ENCODE measurements at regions not wholly inside any gene's neighbourhood (a gene's known extent, or its start where the extent isn't known, plus 50 kb on each side); places are given as distances from the start of the nearest gene placed in this dataset.

DNA sequence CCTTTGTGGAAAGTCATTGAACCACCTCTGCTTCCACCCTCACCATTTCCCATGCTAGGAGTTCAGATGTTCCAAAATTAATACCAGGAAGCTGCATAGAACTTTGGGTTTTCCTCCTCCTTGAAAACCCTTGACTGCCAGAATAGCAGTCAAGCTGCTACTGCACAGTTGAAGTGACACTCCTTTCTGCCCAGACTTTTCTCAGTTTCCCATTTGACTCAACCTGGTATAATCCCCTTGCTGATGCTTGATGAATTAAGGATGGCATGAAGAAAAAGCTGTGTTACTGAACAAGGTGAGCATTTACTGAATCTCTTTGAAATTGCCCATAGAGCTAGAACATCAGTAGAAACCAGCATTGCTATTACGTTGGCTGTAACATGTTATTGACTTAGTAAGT, 286.0 kb downstream of the EDEM1 start:
- Mint-ChIP-seq H3K4me1 (no peaks in the 10 kb centered on the region), H3K4me3 (no peak overlapping the region), H3K27me3 (ENCODE audit: low read depth, poor library complexity) (peaks cover 15% of the 10 kb centered on the region), H3K27ac (no peak overlapping the region), H3K36me3 (ENCODE audit: low read depth) (no peaks in the 10 kb centered on the region), H3K9me3 (no peaks in the 10 kb centered on the region)
- no peak for DNase-seq
- TF ChIP-seq, protein P1, sequence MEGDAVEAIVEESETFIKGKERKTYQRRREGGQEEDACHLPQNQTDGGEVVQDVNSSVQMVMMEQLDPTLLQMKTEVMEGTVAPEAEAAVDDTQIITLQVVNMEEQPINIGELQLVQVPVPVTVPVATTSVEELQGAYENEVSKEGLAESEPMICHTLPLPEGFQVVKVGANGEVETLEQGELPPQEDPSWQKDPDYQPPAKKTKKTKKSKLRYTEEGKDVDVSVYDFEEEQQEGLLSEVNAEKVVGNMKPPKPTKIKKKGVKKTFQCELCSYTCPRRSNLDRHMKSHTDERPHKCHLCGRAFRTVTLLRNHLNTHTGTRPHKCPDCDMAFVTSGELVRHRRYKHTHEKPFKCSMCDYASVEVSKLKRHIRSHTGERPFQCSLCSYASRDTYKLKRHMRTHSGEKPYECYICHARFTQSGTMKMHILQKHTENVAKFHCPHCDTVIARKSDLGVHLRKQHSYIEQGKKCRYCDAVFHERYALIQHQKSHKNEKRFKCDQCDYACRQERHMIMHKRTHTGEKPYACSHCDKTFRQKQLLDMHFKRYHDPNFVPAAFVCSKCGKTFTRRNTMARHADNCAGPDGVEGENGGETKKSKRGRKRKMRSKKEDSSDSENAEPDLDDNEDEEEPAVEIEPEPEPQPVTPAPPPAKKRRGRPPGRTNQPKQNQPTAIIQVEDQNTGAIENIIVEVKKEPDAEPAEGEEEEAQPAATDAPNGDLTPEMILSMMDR (IDR thresholded peaks at IDR 0.05): no peak

DNA sequence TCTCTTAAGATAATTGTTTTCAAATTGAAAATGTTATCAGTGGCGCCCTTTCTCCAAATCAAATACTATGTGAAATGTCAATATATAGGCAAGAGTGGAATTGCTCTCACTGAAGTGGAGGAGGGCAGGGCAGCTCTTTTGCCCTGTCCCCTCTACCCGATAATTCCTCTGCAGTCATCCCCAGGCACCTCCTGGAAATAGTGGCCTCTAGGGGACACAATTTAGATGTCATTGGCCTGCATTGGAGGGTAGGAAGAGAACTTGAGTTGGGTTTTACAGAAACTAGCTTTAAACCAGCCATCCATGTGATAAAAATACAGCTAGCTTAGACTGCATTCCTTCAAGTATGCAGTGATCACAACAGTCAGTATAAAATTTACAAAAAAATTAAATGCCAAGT, 288.9 kb downstream of the EDEM1 start:
- Mint-ChIP-seq H3K27ac (no peak overlapping the region), H3K9me3 (no peaks in the 10 kb centered on the region), H3K36me3 (ENCODE audit: low read depth) (no peaks in the 10 kb centered on the region), H3K27me3 (ENCODE audit: low read depth, poor library complexity) (peaks cover 15% of the 10 kb centered on the region), H3K4me1 (no peaks in the 10 kb centered on the region), H3K4me3 (no peak overlapping the region)
- DNase-seq: no peak
- TF ChIP-seq, protein P1 (IDR thresholded peaks at IDR 0.05): no peak

DNA sequence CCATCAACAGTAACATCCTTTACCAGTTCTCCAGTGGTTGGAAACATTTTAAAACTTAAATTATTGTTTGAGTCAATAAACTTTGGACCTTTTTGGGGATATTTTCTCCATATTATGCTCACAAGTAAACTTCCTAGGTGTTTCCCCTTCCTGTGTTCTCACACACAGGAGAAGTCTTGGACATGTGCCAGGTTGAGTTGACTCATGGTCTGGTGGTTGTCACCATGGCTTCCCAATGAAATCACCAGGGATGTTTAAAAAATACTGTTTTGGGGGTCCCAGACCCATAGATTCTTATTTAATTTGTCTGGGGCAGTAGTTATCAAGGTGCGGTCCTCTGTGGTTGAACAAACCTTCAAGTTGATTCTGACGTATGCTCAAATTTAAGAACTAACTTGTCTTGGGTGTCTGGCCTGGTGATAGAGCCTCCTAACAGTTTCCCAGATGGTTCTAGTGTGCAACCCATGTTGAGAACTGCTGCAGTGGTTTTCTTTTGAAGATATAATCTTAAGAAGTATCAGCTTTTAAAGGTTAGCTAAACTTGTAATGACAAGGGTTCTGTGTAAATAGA, 291.8 kb downstream of the EDEM1 start:
- DNase-seq: no peak
- Mint-ChIP-seq H3K9me3 (no peaks in the 10 kb centered on the region), H3K36me3 (ENCODE audit: low read depth) (no peaks in the 10 kb centered on the region), H3K4me1 (no peaks in the 10 kb centered on the region), H3K27me3 (ENCODE audit: low read depth, poor library complexity) (peaks cover 8% of the 10 kb centered on the region), H3K27ac (no peak overlapping the region), H3K4me3 (no peak overlapping the region)
- TF ChIP-seq, protein P1 (IDR thresholded peaks at IDR 0.05): no peak

DNA sequence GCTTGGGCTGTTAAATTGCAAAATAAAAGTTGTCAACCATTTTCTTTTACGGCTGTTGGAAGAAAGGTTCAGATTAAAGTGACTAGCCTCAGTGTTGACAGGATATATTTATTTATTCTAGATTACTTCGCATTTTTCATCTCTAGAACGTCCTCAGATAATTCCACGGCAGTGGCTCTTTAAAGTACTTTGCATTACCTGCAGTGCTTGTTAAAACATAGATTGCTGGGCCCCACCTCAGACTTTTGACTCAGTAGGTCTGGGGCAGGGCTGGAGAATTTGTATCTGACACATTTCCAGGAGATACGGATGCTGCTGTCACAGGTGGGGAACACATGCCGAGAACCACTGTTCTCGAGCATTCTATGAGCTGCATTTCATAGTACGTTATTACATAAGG, 292.7 kb downstream of the EDEM1 start:
- H3K9me3 Mint-ChIP-seq: no peaks in the 10 kb centered on the region
- TF ChIP-seq, protein P1 (IDR thresholded peaks at IDR 0.05): no peak

DNA sequence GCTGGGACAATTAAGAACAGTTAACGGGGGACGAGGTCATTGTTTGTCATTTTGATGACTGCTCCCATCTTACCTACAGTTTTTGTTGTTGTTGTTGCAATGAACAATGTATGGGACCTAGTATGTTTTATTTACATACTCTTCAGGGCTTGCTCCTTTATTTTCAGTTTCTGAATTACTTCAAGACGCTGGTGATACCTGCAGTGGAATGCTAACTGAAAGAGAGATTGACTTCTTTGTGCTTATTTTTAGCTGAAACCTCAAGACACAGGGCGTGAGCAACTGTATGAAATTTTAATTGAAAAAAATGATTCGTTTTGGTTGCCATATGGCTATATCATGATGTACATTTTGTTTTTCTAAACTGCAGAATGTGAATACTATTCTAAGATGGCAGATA, 297.9 kb downstream of the EDEM1 start:
- Mint-ChIP-seq H3K4me1 (no peaks in the 10 kb centered on the region), H3K27ac (no peak overlapping the region), H3K36me3 (ENCODE audit: low read depth) (no peaks in the 10 kb centered on the region), H3K27me3 (ENCODE audit: low read depth, poor library complexity) (peaks cover under 1% of the 10 kb centered on the region), H3K4me3 (no peak overlapping the region), H3K9me3 (no peaks in the 10 kb centered on the region)
- no peak for DNase-seq
- TF ChIP-seq, protein P1 (IDR thresholded peaks at IDR 0.05): no peak

More for the DNA sequence above, 292.7 kb downstream of the EDEM1 start:
- H3K27me3 Mint-ChIP-seq (ENCODE audit: low read depth, poor library complexity): peaks cover 5% of the 10 kb centered on the region
- no peaks in the 10 kb centered on the region for H3K4me1 Mint-ChIP-seq
- H3K36me3 Mint-ChIP-seq (ENCODE audit: low read depth): no peaks in the 10 kb centered on the region
- H3K4me3 Mint-ChIP-seq: no peak overlapping the region
- DNase-seq: no peak
- H3K27ac Mint-ChIP-seq: no peak overlapping the region

DNA sequence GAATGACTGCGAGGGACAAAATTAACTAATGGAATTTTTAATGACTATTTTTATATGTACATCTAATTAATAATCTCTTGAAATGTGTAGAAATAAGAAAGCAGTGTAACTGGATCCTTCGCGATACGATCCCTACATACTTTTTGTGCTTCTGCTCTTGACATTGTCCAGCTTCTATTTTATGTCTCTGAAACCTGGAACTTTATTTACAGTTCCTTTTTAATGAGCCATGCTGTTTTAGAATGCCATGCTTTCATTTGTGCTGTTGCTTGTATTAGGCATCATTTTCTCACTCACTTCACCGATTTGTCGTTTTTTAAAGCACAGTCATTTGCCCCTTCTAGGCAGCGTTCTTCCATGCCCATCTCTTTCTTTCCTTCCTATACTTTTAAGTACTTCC, 301.3 kb downstream of the EDEM1 start:
- TF ChIP-seq, protein P1 (IDR thresholded peaks at IDR 0.05): no peak
- H3K4me3 Mint-ChIP-seq: no peak overlapping the region
- H3K4me1 Mint-ChIP-seq: no peaks in the 10 kb centered on the region
- H3K36me3 Mint-ChIP-seq (ENCODE audit: low read depth): no peaks in the 10 kb centered on the region
- peaks cover 3% of the 10 kb centered on the region for H3K27me3 Mint-ChIP-seq (ENCODE audit: low read depth, poor library complexity)
- H3K27ac Mint-ChIP-seq: no peak overlapping the region
- no peaks in the 10 kb centered on the region for H3K9me3 Mint-ChIP-seq
- DNase-seq: no peak

Data from nephron progenitor cell (in vitro differentiated cells).